ENCODE measurements at regions not wholly inside any gene's neighbourhood (a gene's known extent, or its start where the extent isn't known, plus 50 kb on each side); places are given as distances from the start of the nearest gene placed in this dataset.

DNA sequence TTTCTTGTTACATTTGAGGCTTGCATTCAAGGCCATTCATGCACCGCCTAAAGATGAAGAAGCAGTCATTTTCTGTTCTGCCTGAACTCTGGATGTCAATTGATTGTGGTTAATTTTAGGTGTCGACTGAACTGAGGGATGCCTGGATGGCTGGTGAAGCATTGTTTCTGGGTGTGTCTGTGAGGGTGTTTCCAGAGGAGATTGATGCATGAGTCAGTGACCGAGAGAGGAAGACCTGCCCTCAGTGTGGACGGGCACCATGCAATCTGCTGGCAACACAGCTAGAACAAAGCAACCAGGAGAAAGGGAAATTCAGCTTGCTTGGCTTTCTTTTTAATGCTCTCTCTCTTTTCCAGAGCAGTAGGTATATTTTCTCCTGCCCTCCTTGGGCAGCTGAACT, 164.1 kb upstream of the ECI2 start:
- H3K4me1 Mint-ChIP-seq (ENCODE audit: unreplicated experiment) = peaks cover 7% of the 10 kb centered on the region
- H3K27me3 Mint-ChIP-seq (ENCODE audit: unreplicated experiment) = peaks cover 6% of the 10 kb centered on the region
- TF ChIP-seq, protein P1, sequence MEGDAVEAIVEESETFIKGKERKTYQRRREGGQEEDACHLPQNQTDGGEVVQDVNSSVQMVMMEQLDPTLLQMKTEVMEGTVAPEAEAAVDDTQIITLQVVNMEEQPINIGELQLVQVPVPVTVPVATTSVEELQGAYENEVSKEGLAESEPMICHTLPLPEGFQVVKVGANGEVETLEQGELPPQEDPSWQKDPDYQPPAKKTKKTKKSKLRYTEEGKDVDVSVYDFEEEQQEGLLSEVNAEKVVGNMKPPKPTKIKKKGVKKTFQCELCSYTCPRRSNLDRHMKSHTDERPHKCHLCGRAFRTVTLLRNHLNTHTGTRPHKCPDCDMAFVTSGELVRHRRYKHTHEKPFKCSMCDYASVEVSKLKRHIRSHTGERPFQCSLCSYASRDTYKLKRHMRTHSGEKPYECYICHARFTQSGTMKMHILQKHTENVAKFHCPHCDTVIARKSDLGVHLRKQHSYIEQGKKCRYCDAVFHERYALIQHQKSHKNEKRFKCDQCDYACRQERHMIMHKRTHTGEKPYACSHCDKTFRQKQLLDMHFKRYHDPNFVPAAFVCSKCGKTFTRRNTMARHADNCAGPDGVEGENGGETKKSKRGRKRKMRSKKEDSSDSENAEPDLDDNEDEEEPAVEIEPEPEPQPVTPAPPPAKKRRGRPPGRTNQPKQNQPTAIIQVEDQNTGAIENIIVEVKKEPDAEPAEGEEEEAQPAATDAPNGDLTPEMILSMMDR (IDR thresholded peaks at IDR 0.05) = no peak
- no peaks in the 10 kb centered on the region for H3K36me3 Mint-ChIP-seq (ENCODE audit: unreplicated experiment)
- DNase-seq (ENCODE audit: extremely low spot score, unreplicated experiment) = no peak
- H3K27ac Mint-ChIP-seq (ENCODE audit: unreplicated experiment) = no peak overlapping the region
- H3K9me3 Mint-ChIP-seq (ENCODE audit: unreplicated experiment) = peaks cover 12% of the 10 kb centered on the region
- H3K4me3 Mint-ChIP-seq (ENCODE audit: unreplicated experiment) = no peak overlapping the region

DNA sequence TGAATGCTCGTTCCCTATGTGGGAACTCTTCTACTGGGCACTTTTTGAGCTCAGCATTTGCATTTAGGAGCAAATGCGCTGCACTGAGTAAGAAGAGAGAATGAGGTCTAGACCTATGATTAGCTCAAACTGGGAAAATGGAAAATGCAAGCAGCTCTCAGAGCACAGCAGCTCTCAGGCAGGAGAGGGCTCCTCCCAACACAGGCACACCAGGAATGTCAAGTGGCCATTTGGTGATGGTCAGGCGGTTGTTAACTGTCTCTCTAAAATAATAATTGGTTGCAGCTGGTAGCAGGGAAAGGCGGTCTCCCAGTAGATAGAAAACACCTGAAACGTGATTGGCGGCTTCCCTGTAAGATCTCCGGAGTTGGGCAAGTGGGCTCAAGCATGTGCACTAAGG, 162.0 kb upstream of the ECI2 start:
- Mint-ChIP-seq H3K27me3 (ENCODE audit: unreplicated experiment) (no peaks in the 10 kb centered on the region), H3K27ac (ENCODE audit: unreplicated experiment) (no peak overlapping the region), H3K4me3 (ENCODE audit: unreplicated experiment) (no peak overlapping the region), H3K4me1 (ENCODE audit: unreplicated experiment) (peaks cover 7% of the 10 kb centered on the region), H3K9me3 (ENCODE audit: unreplicated experiment) (peaks cover 12% of the 10 kb centered on the region), H3K36me3 (ENCODE audit: unreplicated experiment) (no peaks in the 10 kb centered on the region)
- TF ChIP-seq, protein P1 (IDR thresholded peaks at IDR 0.05) = no peak
- DNase-seq (ENCODE audit: extremely low spot score, unreplicated experiment) = peak; percentile 23

DNA sequence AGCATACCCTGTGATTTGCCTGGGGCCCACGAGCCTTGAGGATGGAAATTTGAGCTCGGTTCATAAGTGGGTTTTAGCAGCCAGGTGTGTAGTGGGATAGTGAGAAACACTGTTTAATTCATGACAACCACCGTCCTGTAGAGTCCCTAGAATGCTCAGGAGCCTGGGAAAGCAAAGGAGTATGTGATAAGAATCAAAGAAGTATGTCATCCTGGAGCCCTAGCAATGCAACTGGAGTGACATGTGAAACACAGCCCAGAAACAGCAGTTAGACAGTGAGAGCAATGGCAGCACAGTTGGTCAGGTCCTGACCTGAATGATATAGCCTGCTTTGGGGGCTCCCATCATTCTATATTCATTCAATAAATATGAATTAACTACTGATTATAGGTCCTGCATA, 161.2 kb upstream of the ECI2 start:
- peaks cover 12% of the 10 kb centered on the region for H3K9me3 Mint-ChIP-seq (ENCODE audit: unreplicated experiment)
- H3K27me3 Mint-ChIP-seq (ENCODE audit: unreplicated experiment) = no peaks in the 10 kb centered on the region
- H3K36me3 Mint-ChIP-seq (ENCODE audit: unreplicated experiment) = no peaks in the 10 kb centered on the region
- no peak overlapping the region for H3K27ac Mint-ChIP-seq (ENCODE audit: unreplicated experiment)
- TF ChIP-seq, protein P1 (IDR thresholded peaks at IDR 0.05) = no peak
- peak; percentile 13 for DNase-seq (ENCODE audit: extremely low spot score, unreplicated experiment)
- H3K4me3 Mint-ChIP-seq (ENCODE audit: unreplicated experiment) = no peak overlapping the region
- H3K4me1 Mint-ChIP-seq (ENCODE audit: unreplicated experiment) = peaks cover 5% of the 10 kb centered on the region

DNA sequence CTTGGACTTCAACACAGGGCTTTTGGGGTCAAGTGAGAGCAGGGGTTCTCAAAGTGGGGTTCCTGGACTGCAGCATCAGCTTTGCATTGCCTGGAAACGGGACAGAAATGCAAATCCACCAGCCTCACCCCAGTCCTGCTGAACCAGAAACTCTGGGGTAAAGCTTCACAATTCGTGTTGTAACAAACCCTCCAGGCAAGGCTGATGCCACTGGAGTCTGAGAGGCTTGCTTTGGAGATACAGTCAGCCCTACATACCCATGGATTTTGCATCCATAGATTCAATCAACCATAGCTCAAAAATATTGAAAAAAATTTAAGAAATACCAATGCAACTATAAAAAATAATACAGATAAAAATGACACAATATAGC, 160.4 kb upstream of the ECI2 start:
- no peak for DNase-seq (ENCODE audit: extremely low spot score, unreplicated experiment)
- peaks cover 5% of the 10 kb centered on the region for H3K4me1 Mint-ChIP-seq (ENCODE audit: unreplicated experiment)

DNA sequence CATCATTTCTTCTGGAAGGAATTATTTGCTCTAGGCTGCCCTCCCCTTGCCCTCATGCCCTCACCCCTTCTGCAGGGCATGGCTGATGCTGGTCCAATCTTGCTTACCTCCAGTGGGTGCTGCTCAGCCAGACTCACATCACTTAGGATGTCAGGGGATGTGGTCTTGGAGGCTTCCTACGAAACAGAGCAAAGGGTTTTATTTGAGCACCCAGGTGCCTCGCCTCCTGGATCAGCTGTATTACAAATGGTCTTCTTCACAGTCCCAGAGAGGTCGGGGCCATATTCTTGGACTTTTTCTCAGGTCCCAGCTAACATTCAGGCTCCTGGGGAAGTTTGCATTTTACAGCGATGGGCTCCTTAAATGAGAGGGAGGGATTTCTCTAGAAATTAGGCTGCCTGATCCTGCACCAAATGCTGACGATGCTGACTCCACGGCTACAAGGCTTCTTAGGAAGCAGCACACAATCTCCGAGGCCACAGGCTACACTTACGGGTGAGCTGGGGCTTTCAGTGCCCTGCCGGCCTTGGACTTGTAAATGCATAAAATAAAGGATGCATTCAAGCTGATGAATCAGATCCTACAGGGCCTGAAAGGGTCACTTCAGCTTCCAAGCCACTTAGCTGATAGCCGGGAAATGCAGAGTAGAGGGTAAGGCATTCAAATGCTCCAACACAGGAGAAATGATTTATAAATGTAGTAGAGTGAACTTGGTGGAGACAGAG, 159.8 kb upstream of the ECI2 start:
- Mint-ChIP-seq H3K27me3 (ENCODE audit: unreplicated experiment) (no peaks in the 10 kb centered on the region), H3K9me3 (ENCODE audit: unreplicated experiment) (peaks cover 12% of the 10 kb centered on the region), H3K36me3 (ENCODE audit: unreplicated experiment) (no peaks in the 10 kb centered on the region), H3K27ac (ENCODE audit: unreplicated experiment) (no peak overlapping the region), H3K4me1 (ENCODE audit: unreplicated experiment) (peaks cover 5% of the 10 kb centered on the region), H3K4me3 (ENCODE audit: unreplicated experiment) (no peak overlapping the region)
- DNase-seq (ENCODE audit: extremely low spot score, unreplicated experiment) = peak; percentile 59
- TF ChIP-seq, protein P1 (IDR thresholded peaks at IDR 0.05) = no peak

More for the DNA sequence above, 160.4 kb upstream of the ECI2 start:
- Mint-ChIP-seq H3K4me3 (ENCODE audit: unreplicated experiment) (no peak overlapping the region), H3K27me3 (ENCODE audit: unreplicated experiment) (no peaks in the 10 kb centered on the region), H3K36me3 (ENCODE audit: unreplicated experiment) (no peaks in the 10 kb centered on the region), H3K9me3 (ENCODE audit: unreplicated experiment) (peaks cover 12% of the 10 kb centered on the region), H3K27ac (ENCODE audit: unreplicated experiment) (no peak overlapping the region)
- TF ChIP-seq, protein P1 (IDR thresholded peaks at IDR 0.05) = no peak
